ENCODE measurements at regions not wholly inside any gene's neighbourhood (a gene's known extent, or its start where the extent isn't known, plus 50 kb on each side); places are given as distances from the start of the nearest gene placed in this dataset.

DNA sequence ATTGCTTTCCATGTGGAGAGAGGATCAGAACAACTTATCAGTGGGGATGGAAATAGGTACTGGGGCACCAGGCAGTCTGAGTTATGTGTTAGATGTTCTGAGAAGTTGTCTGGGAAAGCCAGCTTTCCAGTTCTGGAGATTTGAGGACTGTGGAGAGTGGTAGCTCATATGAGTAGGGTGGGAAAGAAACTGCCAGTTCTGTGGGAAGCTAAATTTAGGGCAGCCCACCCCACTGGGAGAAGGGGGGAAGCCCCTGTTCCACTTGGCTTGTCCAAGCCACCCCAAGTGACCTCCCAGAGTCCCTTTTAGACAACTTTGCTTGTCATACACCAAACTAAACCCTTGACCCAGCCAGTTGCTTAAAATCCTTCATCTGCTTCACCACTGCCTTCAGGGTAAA lies 189.5 kb downstream of the REEP3 start:
- no peak for DNase-seq (ENCODE audit: low read depth)
- H3K4me3 ChIP-seq (ENCODE audit: low read depth, low read length): no peak overlapping the region
- TF ChIP-seq, protein P1, sequence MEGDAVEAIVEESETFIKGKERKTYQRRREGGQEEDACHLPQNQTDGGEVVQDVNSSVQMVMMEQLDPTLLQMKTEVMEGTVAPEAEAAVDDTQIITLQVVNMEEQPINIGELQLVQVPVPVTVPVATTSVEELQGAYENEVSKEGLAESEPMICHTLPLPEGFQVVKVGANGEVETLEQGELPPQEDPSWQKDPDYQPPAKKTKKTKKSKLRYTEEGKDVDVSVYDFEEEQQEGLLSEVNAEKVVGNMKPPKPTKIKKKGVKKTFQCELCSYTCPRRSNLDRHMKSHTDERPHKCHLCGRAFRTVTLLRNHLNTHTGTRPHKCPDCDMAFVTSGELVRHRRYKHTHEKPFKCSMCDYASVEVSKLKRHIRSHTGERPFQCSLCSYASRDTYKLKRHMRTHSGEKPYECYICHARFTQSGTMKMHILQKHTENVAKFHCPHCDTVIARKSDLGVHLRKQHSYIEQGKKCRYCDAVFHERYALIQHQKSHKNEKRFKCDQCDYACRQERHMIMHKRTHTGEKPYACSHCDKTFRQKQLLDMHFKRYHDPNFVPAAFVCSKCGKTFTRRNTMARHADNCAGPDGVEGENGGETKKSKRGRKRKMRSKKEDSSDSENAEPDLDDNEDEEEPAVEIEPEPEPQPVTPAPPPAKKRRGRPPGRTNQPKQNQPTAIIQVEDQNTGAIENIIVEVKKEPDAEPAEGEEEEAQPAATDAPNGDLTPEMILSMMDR (IDR thresholded peaks at IDR 0.05; ENCODE audit: low read depth, low read length, missing control alignments): no peak

- H3K4me3 ChIP-seq (ENCODE audit: low read depth, low read length): no peak overlapping the region
- no peak for DNase-seq (ENCODE audit: low read depth)
- TF ChIP-seq, protein P1 (IDR thresholded peaks at IDR 0.05; ENCODE audit: low read depth, low read length, missing control alignments): no peak
Measured at GRCh38 chr10:63711361-63711760, 190.2 kb downstream of the REEP3 start.

GRCh38 chr10:63711867-63712716 lies 190.9 kb downstream of the REEP3 start:
- H3K4me3 ChIP-seq (ENCODE audit: low read depth, low read length): no peak overlapping the region
- DNase-seq (ENCODE audit: low read depth): no peak
- TF ChIP-seq, protein P1 (IDR thresholded peaks at IDR 0.05; ENCODE audit: low read depth, low read length, missing control alignments): no peak

- DNase-seq (ENCODE audit: low read depth): no peak
- H3K4me3 ChIP-seq (ENCODE audit: low read depth, low read length): no peak overlapping the region
- TF ChIP-seq, protein P1 (IDR thresholded peaks at IDR 0.05; ENCODE audit: low read depth, low read length, missing control alignments): no peak
Measured at GRCh38 chr10:63712717-63713115, 191.5 kb downstream of the REEP3 start.

GRCh38 chr10:63713191-63714144 lies 192.3 kb downstream of the REEP3 start:
- no peak overlapping the region for H3K4me3 ChIP-seq (ENCODE audit: low read depth, low read length)
- DNase-seq (ENCODE audit: low read depth): no peak
- TF ChIP-seq, protein P1 (IDR thresholded peaks at IDR 0.05; ENCODE audit: low read depth, low read length, missing control alignments): no peak

- no peak overlapping the region for H3K4me3 ChIP-seq (ENCODE audit: low read depth, low read length)
- no peak for DNase-seq (ENCODE audit: low read depth)
- TF ChIP-seq, protein P1 (IDR thresholded peaks at IDR 0.05; ENCODE audit: low read depth, low read length, missing control alignments): no peak
Measured at GRCh38 chr10:63716016-63716580, 194.9 kb downstream of the REEP3 start.

Data from GM12864 (cell line).